ENCODE measurements at regions not wholly inside any gene's neighbourhood (a gene's known extent, or its start where the extent isn't known, plus 50 kb on each side); places are given as distances from the start of the nearest gene placed in this dataset.

- DNase-seq (ENCODE audit: low spot score): no peak
Measured at GRCh38 chr10:131563411-131563810, 251.9 kb upstream of the TCERG1L start.

- no peak for DNase-seq (ENCODE audit: low spot score)
Measured at GRCh38 chr10:131567279-131568162, 256.0 kb upstream of the TCERG1L start.

- DNase-seq (ENCODE audit: low spot score): no peak
Measured at GRCh38 chr10:131568866-131569265, 257.3 kb upstream of the TCERG1L start.

GRCh38 chr10:131569851-131570715 is 258.6 kb upstream of the TCERG1L start:
- no peak for DNase-seq (ENCODE audit: low spot score)

- no peak for DNase-seq (ENCODE audit: low spot score)
Measured at GRCh38 chr10:131570716-131571307, 259.3 kb upstream of the TCERG1L start.

- DNase-seq (ENCODE audit: low spot score): no peak
Measured at GRCh38 chr10:131571346-131571745, 259.8 kb upstream of the TCERG1L start.

GRCh38 chr10:131571865-131572264 is 260.3 kb upstream of the TCERG1L start:
- DNase-seq (ENCODE audit: low spot score): no peak

- no peak for DNase-seq (ENCODE audit: low spot score)
Measured at GRCh38 chr10:131573256-131573655, 261.7 kb upstream of the TCERG1L start.

- no peak for DNase-seq (ENCODE audit: low spot score)
Measured at GRCh38 chr10:131573707-131574106, 262.2 kb upstream of the TCERG1L start.

- DNase-seq (ENCODE audit: low spot score): no peak
Measured at GRCh38 chr10:131574363-131574706, 262.8 kb upstream of the TCERG1L start.

GRCh38 chr10:131574707-131575430 is 263.3 kb upstream of the TCERG1L start:
- no peak for DNase-seq (ENCODE audit: low spot score)

GRCh38 chr10:131575877-131576276 is 264.4 kb upstream of the TCERG1L start:
- DNase-seq (ENCODE audit: low spot score): no peak

GRCh38 chr10:131576341-131577177 is 265.0 kb upstream of the TCERG1L start:
- DNase-seq (ENCODE audit: low spot score): no peak

- no peak for DNase-seq (ENCODE audit: low spot score)
Measured at GRCh38 chr10:131577178-131577555, 265.6 kb upstream of the TCERG1L start.

GRCh38 chr10:131577786-131578471 is 266.4 kb upstream of the TCERG1L start:
- no peak for DNase-seq (ENCODE audit: low spot score)

- no peak for DNase-seq (ENCODE audit: low spot score)
Measured at GRCh38 chr10:131578472-131578970, 267.0 kb upstream of the TCERG1L start.

GRCh38 chr10:131579251-131580071 is 267.9 kb upstream of the TCERG1L start:
- no peak for DNase-seq (ENCODE audit: low spot score)

GRCh38 chr10:131580076-131580652 is 268.6 kb upstream of the TCERG1L start:
- no peak for DNase-seq (ENCODE audit: low spot score)

- DNase-seq (ENCODE audit: low spot score): no peak
Measured at GRCh38 chr10:131580674-131581073, 269.2 kb upstream of the TCERG1L start.
